ENCODE measurements at regions not wholly inside any gene's neighbourhood (a gene's known extent, or its start where the extent isn't known, plus 50 kb on each side); places are given as distances from the start of the nearest gene placed in this dataset.

DNA sequence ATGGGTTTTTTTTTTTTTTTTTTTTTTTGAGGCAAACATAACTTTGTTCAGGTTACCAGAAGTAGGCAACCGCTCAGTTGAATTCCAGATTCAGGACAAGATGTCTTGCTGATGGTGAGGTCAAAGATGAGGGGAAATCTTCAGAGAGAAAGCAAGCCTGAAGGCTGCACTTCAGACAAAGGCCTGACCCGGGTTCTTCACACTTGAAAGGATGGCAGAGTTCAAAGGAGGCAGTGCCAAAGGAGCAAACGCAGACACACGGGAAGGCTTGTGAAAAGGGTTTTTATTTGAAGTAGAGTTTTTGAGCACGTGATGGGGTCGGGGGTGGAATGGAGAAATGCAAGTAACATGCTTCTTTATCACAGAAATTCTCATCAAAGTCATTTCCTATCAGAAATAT lies 960.2 kb upstream of the EEF2KMT start:
- no peak overlapping the region for H2AFZ ChIP-seq (ENCODE audit: low read length)
- intact Hi-C loops (cut with micrococcal nuclease; ENCODE audit: unreplicated experiment) (no loop called here), in situ Hi-C loops (cut with HindIII; ENCODE audit: extremely low pct_ligation_motif_present, low pct_unique_long_range_greater_than_20kb) (no loop called here)
- ChIA-PET CTCF (ENCODE audit: low intra/inter-chr PET ratio, low total read pairs) (no interaction called here), POLR2A (no interaction called here)
- no peaks in the 10 kb centered on the region for H3K79me2 ChIP-seq (ENCODE audit: insufficient read depth, low read length)
- H3K9me3 ChIP-seq (ENCODE audit: low read length) = no peaks in the 10 kb centered on the region
- no peaks in the 10 kb centered on the region for H3K36me3 ChIP-seq (replicated peaks in 1 of 2; ENCODE audit: control insufficient read depth in 1 of 2, insufficient read depth in 2 of 2, low read length in 2 of 2)
- H3K27me3 ChIP-seq (ENCODE audit: control insufficient read depth in 1 of 2, insufficient read depth in 2 of 2, low read length in 2 of 2) = no peaks in the 10 kb centered on the region
- WGBS (ENCODE audit: low lambda C conversion rate) = 1% methylated on average over 6 of the region's 6 CpGs
- H3K4me2 ChIP-seq (ENCODE audit: low read depth, low read length) = no peak overlapping the region
- no peak overlapping the region for H3K27ac ChIP-seq (ENCODE audit: extremely low read length, insufficient read depth, low read length)
- no TSS peak for BruUV-seq (replicated peaks)
- ATAC-seq = no peak
- peak; percentile 25 for TF ChIP-seq HNRNPK (IDR thresholded peaks at IDR 0.05; ENCODE audit: low read depth, low read length, poor library complexity, severe bottlenecking)
- TF ChIP-seq SNAI1 (CRISPR knock-in tag; IDR thresholded peaks at IDR 0.05; ENCODE audit: borderline replicate concordance) = no peak
- H3K4me1 ChIP-seq (ENCODE audit: insufficient read depth, low read length) = no peaks in the 10 kb centered on the region
- DNase-seq (ENCODE audit: low spot score) = no peak
- H3K4me3 ChIP-seq (replicated peaks in 1 of 3; ENCODE audit: insufficient read depth in 1 of 3, low read depth in 2 of 3, low read length in 3 of 3) = no peak overlapping the region
- no peak for FAIRE-seq
- H3K9ac ChIP-seq (ENCODE audit: insufficient read depth, low read depth, low read length) = no peak overlapping the region
- H4K20me1 ChIP-seq (ENCODE audit: insufficient read depth, low read length) = no peaks in the 10 kb centered on the region

DNA sequence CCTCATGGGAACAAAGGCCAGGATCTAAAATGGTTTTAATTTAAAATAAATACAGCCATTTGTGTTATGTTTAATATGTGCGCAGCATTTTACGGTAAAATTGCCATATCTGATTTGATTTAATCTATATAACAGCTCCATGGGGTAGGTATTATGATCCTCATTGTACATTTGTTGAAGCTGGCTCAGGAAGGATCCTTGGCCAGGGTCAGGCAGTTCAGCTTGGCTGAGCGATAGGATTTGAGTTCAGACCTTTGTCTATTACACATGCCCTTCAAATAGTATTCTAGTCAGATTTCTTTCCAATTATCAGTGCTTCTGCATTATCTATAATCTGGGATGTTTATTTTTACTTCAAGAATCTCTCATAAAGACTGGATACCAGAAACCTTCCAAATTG lies 950.4 kb upstream of the EEF2KMT start:
- intact Hi-C loops (cut with micrococcal nuclease; ENCODE audit: unreplicated experiment) (no loop called here), in situ Hi-C loops (cut with HindIII; ENCODE audit: extremely low pct_ligation_motif_present, low pct_unique_long_range_greater_than_20kb) (no loop called here)
- Histone ChIP-seq H3K79me2 (ENCODE audit: insufficient read depth, low read length) (no peaks in the 10 kb centered on the region), H3K27ac (ENCODE audit: extremely low read length, insufficient read depth, low read length) (no peak overlapping the region), H3K4me3 (replicated peaks in 1 of 3; ENCODE audit: insufficient read depth in 1 of 3, low read depth in 2 of 3, low read length in 3 of 3) (no peak overlapping the region), H3K4me1 (ENCODE audit: insufficient read depth, low read length) (no peaks in the 10 kb centered on the region), H3K9me3 (ENCODE audit: low read length) (no peaks in the 10 kb centered on the region), H3K36me3 (replicated peaks in 1 of 2; ENCODE audit: control insufficient read depth in 1 of 2, insufficient read depth in 2 of 2, low read length in 2 of 2) (no peaks in the 10 kb centered on the region), H2AFZ (ENCODE audit: low read length) (no peak overlapping the region), H3K4me2 (ENCODE audit: low read depth, low read length) (no peak overlapping the region), H4K20me1 (ENCODE audit: insufficient read depth, low read length) (no peaks in the 10 kb centered on the region), H3K27me3 (ENCODE audit: control insufficient read depth in 1 of 2, insufficient read depth in 2 of 2, low read length in 2 of 2) (no peaks in the 10 kb centered on the region), H3K9ac (ENCODE audit: insufficient read depth, low read depth, low read length) (no peak overlapping the region)
- FAIRE-seq (no peak), DNase-seq (ENCODE audit: low spot score) (no peak), ATAC-seq (no peak)
- BruUV-seq (replicated peaks) = no TSS peak
- ChIA-PET POLR2A (no interaction called here), CTCF (ENCODE audit: low intra/inter-chr PET ratio, low total read pairs) (no interaction called here)
- 19% methylated on average over 3 of the region's 3 CpGs for WGBS (ENCODE audit: low lambda C conversion rate)
- TF ChIP-seq ZNF136 (CRISPR knock-in tag; IDR thresholded peaks at IDR 0.05; ENCODE audit: low read depth) (no peak), RFXAP (CRISPR knock-in tag; IDR thresholded peaks at IDR 0.05; ENCODE audit: borderline replicate concordance) (no peak), ZNF619 (CRISPR knock-in tag; IDR thresholded peaks at IDR 0.05) (no peak), ZNF451 (CRISPR knock-in tag; IDR thresholded peaks at IDR 0.05) (no peak), SSRP1 (CRISPR knock-in tag; IDR thresholded peaks at IDR 0.05) (no peak), ZNF773 (CRISPR knock-in tag; IDR thresholded peaks at IDR 0.05; ENCODE audit: borderline replicate concordance) (no peak), KLF15 (CRISPR knock-in tag; IDR thresholded peaks at IDR 0.05; ENCODE audit: borderline replicate concordance) (no peak), TOE1 (CRISPR knock-in tag; IDR thresholded peaks at IDR 0.05) (no peak), ZNF878 (CRISPR knock-in tag; IDR thresholded peaks at IDR 0.05) (no peak)
- TF ChIP-seq, protein P1, sequence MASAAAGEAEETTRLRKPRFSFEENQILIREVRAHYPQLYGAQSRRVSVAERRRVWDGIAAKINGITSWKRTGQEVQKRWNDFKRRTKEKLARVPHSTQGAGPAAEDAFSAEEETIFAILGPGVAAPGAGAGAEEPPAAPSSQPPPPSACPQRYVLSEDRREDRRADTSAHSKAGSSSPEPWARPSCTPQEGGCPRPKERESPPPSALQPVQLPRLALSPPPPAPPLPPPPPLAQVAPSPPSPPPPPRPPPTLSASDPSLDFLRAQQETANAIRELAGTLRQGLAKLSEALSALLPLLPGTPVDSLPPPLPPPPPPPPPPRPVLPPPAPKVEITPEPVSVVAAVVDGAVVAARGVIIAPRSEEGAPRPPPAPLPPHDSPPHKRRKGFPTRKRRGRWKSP (CRISPR knock-in tag; IDR thresholded peaks at IDR 0.05) = no peak
- TF ChIP-seq, protein P2, sequence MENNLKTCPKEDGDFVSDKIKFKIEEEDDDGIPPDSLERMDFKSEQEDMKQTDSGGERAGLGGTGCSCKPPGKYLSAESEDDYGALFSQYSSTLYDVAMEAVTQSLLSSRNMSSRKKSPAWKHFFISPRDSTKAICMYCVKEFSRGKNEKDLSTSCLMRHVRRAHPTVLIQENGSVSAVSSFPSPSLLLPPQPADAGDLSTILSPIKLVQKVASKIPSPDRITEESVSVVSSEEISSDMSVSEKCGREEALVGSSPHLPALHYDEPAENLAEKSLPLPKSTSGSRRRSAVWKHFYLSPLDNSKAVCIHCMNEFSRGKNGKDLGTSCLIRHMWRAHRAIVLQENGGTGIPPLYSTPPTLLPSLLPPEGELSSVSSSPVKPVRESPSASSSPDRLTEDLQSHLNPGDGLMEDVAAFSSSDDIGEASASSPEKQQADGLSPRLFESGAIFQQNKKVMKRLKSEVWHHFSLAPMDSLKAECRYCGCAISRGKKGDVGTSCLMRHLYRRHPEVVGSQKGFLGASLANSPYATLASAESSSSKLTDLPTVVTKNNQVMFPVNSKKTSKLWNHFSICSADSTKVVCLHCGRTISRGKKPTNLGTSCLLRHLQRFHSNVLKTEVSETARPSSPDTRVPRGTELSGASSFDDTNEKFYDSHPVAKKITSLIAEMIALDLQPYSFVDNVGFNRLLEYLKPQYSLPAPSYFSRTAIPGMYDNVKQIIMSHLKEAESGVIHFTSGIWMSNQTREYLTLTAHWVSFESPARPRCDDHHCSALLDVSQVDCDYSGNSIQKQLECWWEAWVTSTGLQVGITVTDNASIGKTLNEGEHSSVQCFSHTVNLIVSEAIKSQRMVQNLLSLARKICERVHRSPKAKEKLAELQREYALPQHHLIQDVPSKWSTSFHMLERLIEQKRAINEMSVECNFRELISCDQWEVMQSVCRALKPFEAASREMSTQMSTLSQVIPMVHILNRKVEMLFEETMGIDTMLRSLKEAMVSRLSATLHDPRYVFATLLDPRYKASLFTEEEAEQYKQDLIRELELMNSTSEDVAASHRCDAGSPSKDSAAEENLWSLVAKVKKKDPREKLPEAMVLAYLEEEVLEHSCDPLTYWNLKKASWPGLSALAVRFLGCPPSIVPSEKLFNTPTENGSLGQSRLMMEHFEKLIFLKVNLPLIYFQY (CRISPR knock-in tag; IDR thresholded peaks at IDR 0.05; ENCODE audit: borderline replicate concordance) = no peak
- TF ChIP-seq, protein P3, sequence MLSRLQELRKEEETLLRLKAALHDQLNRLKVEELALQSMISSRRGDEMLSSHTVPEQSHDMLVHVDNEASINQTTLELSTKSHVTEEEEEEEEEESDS (CRISPR knock-in tag; IDR thresholded peaks at IDR 0.05; ENCODE audit: borderline replicate concordance) = no peak

Data from HepG2 (cell line).